HG02981 (cell line): ENCODE measurements at regions not wholly inside any gene's neighbourhood (a gene's known extent, or its start where the extent isn't known, plus 50 kb on each side); places are given as distances from the start of the nearest gene placed in this dataset.
"Not testable (repeated sequence)": the region's sequence is repeated elsewhere in the genome, so short reads cannot be mapped to it uniquely, and the experiment has no call there.

ENCODE experiments used
- ATAC-seq: cut with Tn5 transposase; IDR thresholded peaks from one replicate; pipeline ENCODE4 v1.9.1; 2021; ENCODE audit warnings: mild to moderate bottlenecking, moderate library complexity; ENCODE audit not compliant: unreplicated experiment

- no peak for ATAC-seq
Measured at GRCh38 chr13:22848539-22849052, 332.2 kb upstream of the SGCG start.

GRCh38 chr13:22855926-22856325 is 324.9 kb upstream of the SGCG start:
- no peak for ATAC-seq

- not testable (repeated sequence) for ATAC-seq
Measured at GRCh38 chr13:22858980-22859379, 321.8 kb upstream of the SGCG start.

- not testable (repeated sequence) for ATAC-seq
Measured at GRCh38 chr13:22859411-22859810, 321.4 kb upstream of the SGCG start.

GRCh38 chr13:22861958-22862466 is 318.8 kb upstream of the SGCG start:
- ATAC-seq, result no peak

GRCh38 chr13:22862478-22862877 is 318.3 kb upstream of the SGCG start:
- ATAC-seq, result no peak

DNA sequence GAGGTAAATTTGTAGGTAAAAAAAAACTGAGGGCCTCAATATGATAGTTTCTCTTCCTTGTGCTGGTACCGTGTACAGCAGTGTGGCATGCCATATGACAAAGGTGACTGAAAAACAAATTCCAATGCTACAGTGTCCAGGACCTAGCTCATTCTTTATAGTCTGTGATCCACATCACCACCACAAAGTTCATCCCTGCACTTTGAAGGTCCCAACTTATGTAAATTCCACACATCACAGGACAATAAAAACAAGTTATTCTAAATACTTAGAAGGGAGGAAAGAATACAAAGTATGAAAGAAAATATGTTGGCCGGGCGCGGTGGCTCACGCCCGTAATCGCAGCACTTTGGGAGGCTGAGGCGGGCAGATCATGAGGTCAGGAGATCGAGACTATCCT is 314.6 kb upstream of the SGCG start:
- ATAC-seq, result no peak

- no peak for ATAC-seq
Measured at GRCh38 chr13:22871231-22871630, 309.5 kb upstream of the SGCG start.

DNA sequence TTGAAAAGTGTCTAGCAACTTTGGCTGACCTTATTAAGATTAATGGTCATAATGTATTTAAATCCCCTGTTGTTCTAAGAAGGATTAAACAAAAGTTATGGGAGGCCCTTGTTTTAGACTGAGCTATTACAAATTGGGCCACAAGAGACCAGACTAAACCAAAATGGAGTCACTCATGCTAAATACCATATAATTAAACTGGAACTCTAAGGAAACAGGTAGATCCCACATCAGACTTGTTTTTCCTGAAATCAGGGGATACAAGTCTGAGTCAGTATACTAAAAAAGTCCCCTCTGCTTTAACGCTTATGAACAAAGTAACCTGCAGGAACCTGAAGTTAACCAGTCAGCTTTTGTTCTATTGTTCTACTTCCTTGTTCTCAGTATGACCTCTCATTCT is 305.9 kb upstream of the SGCG start:
- no peak for ATAC-seq

DNA sequence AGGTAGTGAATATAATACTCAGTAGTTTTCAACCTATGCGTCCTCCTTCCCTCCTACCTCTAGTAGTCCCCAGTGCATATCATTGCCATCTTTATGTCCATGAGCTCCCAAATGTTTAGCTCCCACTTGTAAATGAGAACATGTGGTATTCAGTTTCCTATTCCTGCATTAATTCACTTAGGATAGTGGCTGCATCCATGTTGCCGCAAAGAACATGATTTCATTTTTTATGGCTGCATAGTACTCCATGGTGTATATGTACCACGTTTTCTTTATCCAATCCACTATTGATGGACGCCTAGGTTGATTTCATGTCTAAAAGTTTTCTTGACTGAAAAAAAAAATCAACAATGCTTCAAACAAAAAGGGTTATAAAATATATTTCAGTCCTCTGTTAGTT is 303.4 kb upstream of the SGCG start:
- ATAC-seq, result no peak

DNA sequence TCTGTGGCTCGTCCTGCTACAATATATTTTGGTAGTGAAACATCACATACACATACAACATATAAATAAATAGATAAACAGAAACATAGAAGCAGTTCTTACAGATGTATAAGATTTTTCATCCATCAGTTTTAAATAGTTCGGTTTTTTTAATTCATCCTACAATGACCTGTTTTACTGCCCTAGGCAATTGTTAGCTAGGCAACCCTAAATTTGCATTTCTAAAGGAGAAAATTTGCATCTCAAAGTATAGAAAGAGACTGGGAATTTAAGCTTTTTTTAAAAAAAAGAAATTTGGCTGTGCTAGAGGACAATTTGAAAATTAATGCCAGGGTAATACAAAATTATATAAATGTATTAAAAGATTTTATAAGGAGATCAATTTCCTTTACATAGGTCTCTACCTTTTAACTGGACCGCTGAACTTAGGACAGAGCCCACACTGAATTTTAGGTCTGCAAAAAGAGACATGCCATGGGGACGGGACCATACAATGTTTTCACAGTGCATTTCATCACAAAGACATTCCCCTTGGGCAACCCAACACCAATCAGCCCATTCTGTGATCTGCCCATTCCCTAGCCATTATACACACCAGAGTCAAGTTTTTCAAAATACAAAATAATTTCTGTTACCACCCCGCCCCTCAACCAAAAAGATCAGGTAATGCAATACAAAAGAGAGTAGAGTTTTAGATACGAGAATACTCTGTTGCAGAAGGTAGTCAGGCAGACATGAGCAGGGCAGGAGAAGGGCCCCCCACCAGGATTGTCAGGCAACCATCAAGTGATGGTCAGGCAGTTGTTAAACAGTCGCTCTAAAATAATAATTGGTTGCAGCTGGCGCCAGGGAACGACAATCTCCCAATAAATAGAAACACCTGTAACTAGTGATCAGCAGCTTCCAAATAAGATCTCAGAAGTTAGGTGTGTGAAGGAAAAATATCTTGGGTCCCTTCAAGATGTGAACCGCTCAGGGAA is 299.7 kb upstream of the SGCG start:
- ATAC-seq, result no peak

DNA sequence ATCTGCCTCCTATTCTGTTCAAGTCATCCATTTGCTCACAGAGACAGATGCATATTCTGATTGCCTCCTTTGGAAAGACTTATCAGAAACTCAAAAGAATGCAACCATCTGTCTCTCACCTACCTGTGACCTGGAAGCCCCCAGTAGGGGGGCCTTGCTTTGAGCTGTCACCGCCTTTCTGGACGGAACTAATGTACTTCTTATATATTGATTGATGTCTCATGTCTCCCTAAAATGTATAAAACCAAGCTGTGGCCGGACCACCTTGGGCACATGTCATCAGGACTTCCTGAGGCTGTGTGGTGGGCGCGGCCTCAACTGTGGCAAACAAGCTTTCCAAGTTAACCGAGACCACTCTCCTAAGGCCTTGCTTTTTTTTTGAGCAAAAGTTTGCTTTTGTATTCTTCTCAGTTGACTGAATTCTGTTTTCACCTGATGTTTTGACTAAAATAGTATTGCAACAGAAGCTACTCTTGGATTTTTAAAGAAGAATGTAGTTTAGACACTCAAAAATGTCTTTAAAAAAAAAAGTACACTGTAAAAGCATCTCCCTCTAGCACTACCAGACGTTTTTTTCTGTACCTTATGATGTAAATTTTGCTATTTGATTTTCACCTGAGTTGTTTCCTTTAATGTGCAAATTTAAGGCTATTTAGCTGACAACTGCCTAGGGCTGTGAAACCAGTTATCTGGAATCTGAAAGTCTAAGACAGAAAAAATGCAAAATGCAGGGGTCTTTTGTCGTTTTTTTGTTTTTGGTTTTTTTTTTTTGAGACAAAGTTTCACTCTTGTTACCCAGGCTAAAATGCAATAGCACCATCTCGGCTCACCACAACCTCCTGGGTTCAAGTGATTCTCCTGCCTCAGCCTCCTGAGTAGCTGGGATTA is 298.8 kb upstream of the SGCG start:
- not testable (repeated sequence) for ATAC-seq

DNA sequence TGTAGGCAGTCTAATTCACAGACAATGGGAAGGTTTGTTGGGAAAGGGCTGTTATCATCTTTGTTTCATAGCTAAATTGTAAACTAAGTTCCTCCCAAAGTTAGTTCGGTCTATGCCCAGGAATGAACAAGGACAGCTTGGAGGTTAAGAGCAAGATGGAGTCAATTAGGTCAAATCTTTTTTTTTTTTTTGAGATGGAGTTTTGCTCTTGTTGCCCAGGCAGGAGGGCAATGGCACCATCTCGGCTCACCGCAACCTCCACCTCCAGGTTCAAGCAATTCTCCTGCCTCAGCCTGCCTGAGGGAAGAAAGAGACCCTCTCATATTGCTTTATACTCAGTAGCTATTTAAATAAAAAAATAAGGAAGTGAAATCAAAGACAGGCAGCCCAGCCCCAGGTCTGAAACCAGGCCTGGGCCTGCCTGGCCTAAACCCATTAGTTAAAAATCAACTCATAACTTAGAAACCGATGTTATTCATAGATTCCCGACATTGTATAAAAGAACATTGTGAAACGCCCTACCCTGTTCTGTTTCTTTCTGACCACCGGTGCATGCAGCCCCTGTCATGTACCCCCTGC is 297.4 kb upstream of the SGCG start:
- ATAC-seq, result peak; percentile 73

DNA sequence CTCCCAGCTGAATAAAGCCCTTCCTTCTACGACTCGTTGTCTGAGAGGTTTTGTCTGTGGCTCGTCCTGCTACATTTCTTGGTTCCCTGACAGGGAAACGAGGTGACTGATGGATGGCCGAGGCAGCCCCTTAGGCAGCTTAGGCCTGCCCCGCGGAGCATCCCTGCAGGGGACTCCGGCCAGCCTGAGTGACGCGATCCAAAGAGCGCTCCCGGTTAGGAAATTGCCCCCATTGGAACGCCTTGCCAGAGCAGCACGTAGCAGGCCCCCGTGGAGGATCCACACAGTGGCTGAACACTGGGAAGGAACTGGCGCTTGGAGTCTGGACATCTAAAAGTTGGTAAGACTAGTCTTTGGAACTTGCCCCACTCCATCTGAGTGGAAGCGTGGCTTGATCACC is 296.8 kb upstream of the SGCG start:
- no peak for ATAC-seq

GRCh38 chr13:22886061-22886460 is 294.7 kb upstream of the SGCG start:
- ATAC-seq, result not testable (repeated sequence)

DNA sequence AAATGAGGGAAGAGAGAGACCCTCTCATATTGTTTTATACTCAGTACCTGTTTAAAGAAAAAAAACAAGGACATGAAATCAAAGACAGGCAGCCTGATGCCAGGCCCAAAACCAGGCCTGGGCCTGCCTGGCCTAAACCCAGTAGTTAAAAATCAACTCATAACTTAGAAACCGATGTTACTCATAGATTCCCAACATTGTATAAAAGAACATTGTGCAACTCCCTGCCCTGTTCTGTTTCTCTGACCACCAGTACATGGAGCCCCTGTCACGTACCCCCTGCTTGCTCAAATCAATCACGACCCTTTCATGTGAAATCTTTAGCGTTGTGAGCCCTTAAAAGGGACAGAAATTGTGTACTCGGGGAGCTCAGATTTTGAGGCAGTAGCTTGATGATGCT is 291.4 kb upstream of the SGCG start:
- ATAC-seq, result not testable (repeated sequence)

DNA sequence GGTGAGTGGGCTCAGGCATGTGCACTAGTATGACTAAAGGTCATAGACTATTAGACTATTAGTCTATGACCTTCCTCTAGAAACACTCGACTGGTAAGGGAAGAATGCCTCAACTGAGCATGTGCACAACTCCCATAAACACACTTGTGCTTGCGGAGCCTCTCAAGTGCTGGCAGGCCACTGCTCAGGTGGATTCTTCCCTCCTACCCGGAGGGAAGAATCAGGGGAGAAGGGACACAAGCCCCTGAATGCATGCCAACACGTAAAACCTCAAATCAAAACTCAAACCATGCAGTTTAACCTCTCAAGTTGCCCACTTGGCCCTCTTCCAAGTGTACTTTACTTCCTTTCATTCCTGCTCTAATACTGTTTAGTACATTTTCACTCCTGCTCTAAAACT is 287.6 kb upstream of the SGCG start:
- no peak for ATAC-seq

GRCh38 chr13:22893777-22894176 is 287.0 kb upstream of the SGCG start:
- no peak for ATAC-seq

DNA sequence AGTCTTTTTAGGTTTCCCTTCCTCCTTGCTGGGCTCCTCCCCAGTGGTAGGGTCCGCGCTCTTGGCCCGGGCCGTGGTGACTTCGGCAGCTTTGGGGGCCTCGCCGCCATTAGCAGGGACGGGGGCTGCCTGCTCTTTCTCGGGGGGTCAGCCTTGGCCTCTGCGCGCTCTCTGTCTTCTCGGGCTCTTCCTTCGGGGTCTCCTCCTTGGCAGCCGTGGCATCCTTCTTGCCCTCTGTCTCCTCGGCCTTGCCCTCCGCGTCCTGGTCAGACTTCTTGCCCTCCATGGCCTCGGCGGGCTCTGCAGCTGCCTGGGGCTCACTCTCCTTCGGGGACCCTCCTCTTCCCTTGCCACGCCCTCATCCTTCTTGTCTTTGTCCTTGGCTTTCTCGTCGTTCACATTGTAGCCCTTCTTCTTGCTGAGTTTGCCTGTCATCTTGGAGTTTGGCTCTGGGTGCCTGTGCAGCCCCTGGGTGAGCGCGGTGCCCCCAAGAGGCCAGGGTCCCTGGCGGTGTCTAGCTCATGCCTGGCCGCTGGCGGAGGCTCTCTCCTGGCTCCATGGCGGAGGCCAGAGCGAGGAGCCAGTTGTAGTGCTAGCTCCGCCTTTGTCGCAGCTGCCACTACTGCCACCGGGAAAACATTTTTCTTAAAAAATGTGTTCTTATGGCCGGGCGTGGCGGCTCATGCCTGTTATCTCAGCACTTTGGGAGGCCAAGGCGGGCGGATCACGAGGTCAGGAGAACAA is 283.0 kb upstream of the SGCG start:
- no peak for ATAC-seq

DNA sequence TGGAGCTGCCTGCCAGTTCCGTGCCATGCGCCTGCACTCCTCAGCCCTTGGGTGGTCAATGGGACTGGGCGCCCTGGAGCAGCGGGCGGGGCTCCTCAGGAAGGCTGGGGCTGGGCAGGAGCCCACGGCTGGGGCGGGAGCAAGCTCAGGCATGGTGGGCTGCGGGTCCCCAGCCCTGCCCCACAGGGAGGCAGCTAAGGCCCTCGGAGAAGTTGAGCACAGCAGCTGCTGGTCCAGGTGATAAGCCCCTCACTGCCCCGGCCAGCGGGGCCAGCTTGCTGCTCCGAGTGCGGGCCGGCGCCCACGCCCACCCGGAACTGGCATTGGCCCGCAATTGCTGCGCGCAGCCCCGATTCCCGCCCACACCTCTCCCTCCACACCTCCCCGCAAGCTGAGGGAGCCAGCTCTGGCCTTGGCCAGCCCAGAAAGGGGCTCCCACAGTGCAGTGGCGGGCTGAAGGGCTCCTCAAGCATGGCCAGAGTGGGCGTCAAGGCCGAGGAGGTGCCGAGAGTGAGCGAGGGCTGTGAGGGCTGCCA is 280.3 kb upstream of the SGCG start:
- not testable (repeated sequence) for ATAC-seq
